HG03097 (cell line): ENCODE measurements at regions not wholly inside any gene's neighbourhood (a gene's known extent, or its start where the extent isn't known, plus 50 kb on each side); places are given as distances from the start of the nearest gene placed in this dataset.
"Not testable (repeated sequence)": the region's sequence is repeated elsewhere in the genome, so short reads cannot be mapped to it uniquely, and the experiment has no call there.

Experiments used
- ATAC-seq: cut with Tn5 transposase; IDR thresholded peaks from one replicate; pipeline ENCODE4 v1.9.1; 2021; ENCODE audit not compliant: unreplicated experiment, low FRiP score

DNA sequence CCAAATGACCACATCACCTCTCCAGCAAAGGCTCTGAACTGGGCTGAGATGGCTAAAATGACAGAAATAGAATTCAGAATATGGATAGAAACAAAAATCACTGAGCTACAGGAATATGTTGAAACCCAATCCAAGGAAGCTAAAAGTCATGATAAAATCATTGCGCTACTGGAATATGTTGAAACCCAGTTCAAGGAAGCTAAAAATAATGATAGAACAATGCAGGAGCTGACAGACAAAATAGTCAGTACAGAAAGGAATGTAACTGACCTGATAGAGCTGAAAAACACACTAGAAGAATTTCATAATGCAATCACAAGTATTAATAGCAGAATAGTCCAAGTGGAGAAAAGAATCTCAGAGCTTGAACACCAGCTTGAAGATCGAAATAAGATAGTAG, 394.9 kb upstream of the GRAMD2B start:
- no peak for ATAC-seq

DNA sequence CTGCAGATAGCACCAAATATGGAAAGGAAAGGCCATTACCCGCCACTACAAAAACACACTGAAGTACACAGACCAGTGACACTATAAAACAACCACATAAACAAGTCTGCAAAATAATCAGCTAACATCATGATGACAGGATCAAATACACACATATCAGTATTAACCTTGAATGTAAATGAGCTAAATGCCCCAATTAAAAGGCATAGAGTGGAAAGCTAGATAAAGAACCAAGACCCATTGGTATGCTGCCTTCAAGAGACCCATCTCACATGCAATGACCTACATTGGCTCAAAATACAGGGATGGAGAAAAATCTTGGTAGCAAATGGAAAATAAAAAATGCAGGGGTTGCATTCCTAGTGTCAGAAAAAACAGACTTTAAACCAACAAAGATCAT, 393.9 kb upstream of the GRAMD2B start:
- not testable (repeated sequence) for ATAC-seq

DNA sequence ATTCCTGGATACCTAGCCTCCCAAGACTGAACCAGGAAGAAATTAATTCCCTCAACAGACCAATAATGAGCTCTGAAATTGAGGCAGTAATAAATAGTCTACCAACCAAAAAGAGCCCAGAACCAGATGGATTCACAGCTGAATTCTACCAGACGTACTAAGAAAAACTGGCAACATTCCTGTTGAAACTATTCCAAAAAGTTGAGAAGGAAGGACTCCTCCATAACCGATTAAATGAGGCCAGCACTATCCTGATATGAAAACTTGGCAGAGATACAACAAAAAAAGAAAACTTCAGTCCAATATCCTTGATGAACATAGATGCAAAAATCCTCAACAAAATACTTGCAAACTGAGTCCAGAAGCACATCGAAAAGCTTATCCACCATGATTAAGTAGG, 392.5 kb upstream of the GRAMD2B start:
- no peak for ATAC-seq

DNA sequence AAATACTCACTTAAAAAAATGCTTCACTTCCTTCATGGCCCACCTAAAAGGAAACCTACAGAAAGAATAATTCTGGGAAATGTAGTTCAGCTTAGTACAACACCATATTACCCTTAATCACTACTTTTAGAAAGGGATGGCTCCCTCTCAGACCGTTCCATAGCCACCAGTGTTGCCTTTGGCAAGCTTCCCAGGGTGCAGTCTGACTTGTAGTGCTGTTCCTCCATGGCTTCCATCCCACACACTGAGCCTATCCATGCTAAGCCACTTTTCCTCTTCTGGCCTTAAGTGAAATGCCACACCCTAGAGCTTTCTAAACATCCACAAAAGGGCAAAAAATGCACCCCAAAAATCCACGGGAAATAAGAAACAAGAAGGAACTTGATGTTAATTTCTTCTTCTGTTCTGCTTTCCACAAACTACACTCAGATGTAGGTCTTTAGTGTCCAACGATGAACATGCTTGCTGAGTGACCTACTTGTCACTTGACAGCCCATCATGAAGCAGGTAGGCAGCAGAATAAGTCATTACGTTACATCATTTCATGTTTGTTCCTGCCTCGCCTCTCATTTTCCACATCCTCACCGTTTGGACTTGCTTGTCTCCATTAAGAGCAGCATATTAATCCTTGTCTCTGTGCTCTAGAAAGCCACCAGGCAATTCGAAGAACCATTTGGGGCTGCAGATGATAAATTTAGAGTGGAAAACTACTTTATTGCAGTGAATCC, 391.1 kb upstream of the GRAMD2B start:
- ATAC-seq = no peak

DNA sequence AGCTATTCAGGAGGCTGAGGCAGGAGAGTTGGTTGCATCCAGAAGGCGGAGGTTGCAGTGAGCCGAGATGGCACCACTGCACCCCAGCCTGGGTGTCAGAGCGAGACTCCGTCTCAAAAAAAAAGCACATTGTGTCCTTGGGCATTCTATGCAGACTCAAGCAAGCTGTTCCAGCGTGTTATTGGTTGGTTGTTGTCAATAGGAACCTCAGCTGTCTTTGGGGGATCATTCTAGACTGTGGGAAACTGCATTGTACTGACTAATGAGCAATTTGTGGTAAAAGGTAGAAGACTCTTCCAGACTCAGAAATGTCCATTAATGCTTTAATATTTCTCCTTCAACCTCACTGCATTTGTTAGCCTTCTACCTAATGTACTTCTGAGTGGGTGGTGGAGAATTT, 379.5 kb upstream of the GRAMD2B start:
- no peak for ATAC-seq

DNA sequence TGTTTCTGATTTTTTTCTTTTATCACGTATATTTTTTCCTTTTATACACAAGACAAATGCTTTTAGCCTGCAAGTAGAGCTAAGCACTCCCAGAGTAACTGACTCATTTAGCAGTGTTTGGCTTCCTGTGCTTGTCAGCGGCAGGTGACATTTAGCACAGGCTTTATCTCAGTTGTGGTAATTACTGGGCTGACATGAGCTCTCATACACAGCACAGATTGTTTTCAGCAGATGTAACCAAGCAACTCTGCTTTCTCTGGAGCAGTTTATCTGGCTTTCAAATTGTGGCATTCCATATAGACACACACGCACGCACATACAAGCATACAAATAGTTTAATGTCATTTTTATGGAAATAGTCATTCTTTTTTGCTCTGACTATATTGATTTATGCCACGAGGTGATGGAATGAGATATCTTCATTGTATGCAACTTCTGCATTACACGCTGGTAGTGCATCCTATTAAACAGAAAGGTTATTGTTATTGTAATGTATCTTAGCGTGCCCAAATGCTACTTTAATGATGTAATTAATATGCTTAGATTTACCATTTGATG, 379.0 kb upstream of the GRAMD2B start:
- ATAC-seq = no peak

DNA sequence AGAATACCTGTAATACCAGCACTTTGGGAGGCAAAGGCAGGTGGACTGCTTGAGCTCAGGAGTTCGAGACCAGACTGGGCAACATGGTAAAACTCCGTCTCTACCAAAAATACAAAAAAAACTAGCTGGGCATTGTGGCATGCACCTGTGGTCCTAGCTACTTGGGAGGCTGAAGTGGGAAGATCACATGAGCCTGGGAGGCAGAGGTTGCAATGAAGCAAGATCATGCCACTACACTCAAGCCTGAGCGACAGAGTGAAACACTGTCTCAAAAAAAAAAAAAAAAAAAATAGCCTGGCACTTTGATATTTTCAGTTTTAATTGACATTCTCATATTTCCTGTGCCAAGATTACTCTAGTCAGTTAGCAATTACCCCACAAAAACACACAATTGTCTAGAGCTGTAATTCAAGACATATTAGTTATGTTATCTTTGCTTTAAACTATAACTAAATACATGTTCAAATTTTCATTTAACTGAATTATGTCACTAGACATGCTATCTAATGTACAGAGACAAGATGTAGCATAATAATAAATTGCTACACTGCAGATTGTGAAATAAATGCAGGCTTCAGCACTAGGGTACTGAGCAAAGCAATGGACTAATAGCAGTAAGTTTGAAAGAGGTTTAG, 378.2 kb upstream of the GRAMD2B start:
- no peak for ATAC-seq

DNA sequence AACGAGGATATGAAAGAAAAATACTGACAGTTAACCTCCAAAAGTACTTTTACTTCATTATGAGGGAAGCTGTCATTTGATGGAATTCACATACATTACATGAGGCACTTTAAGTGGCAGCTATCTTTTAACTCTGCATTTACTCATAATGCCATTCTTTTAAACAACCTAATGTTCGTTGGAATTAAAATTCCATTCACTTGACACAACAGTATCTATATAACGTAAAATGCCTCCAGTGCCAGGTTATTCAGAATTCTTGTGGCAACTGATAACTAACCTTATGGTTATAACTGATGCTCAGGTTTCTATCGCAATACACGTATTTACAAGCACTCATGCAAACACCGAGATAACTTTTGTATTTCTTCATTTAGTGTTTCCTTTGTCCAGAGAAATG, 376.9 kb upstream of the GRAMD2B start:
- no peak for ATAC-seq

DNA sequence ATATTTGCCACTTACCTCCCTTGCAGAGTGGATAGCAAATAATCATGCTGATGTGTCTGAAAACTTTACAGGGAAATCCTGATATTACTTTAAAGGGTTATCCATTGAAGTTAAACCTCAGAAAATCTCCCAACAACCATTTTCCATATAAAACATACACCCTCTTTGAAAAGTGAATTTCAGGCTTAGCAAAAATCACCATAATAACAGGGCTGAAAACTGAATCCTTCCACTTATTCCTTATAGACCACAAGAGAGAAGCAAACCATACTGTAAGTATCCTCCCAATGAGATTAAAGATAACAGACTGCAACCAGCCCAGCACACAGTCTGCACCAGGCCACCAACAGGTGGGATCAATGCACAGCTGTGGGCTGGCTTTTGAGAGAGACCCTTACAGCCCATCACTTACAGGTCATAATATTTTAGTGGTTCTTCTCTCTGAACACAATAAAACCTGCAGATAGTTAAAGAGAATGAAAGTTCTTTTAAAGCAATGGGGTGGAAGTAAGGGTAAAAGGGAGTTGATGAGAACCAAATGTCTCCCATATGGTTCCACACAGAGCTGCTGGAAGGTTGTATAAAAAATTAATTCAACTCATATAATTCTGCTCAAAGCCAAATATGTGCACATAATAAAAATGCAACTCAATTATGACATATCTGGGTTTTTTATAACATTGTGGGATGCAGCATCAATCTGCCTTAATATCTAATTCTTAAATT, 376.2 kb upstream of the GRAMD2B start:
- no peak for ATAC-seq

DNA sequence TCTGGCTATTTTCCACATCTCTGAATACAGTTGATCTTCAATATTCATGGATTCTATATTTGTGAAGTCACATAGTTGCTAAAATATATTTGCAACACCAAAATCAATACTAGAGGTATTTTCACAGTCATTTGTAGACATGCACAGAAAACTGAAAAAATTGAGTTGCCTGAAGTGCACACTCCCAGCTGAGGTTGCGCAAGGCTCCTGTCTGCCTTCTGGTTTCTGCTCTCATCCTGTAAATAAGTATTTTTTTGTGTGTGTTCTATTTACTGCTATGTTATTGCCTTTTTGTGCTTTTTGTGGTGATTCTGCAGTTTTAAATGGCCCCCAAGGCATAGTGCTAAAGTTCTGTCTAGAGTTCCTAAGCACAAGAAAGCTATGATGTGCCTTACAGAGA, 371.1 kb upstream of the GRAMD2B start:
- ATAC-seq = no peak

DNA sequence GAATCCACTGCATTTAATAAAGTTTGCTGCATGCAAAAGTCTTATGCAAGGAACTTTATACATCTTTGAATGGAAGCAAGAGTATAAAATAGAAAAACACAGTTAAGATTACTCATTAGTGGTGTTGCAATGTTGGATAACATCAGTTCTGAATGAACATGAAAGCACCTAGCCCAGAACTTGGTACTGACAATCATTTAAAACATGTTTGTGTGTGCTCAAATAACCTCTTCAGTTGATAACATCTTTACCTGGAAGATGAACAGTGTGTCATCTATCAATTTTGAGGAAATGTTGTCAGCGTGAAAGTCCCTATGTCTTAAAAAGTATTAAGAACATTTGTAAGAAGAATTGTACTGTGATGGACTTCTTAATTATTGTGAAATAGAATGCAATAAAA, 370.4 kb upstream of the GRAMD2B start:
- ATAC-seq = no peak

DNA sequence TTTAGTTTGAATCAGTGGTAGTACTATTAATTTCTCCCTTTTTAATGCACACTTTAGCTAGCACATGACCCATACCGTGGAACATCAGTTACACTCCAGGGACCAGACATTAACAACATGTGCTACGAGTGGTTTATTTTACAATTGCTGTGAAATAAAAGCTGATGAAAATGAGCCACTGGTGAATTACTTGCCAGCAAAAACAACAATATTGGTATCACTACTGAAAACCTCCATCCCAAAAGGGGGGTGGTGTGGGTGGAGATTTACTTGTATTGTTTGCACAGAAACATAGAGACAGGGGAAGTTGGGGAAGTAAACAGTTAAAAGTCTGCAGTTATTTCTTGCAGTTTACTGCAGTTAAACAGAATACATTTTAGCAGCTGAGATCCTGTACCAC, 369.6 kb upstream of the GRAMD2B start:
- ATAC-seq = no peak

DNA sequence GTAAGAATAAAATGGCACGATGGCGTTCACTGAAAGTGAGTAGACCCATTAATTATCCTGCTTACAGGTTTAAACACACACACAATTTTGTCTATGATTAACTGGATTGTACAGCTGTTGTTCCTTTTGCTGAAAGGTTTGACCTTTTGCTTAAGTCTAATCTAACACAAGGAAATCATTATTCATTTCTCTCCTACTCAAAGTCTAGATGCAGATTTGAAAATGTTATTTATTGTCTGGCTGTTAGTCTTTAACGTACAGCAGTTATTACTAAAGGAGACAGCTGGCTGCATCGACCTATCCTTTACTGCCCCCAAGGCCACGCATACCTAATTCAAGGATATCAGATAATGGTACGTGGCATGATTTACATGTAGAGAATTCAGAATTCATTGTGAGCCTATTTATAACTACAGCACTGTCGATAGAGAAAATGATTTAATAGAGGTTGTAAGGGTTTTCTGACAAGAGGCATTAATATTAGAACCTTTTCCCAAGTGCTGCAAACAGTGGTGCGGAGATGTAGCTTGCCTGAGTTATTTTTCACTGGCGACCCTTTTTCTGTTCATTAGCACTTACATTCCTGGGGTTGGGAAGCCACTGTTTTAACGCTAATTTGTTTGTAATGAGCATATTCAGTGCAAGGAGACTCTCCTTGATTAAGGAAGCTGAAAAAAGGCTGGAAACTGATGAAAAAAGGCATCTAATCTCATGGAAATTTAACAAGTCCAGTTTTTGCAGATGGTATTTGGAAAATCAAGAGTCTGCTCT, 368.4 kb upstream of the GRAMD2B start:
- no peak for ATAC-seq

DNA sequence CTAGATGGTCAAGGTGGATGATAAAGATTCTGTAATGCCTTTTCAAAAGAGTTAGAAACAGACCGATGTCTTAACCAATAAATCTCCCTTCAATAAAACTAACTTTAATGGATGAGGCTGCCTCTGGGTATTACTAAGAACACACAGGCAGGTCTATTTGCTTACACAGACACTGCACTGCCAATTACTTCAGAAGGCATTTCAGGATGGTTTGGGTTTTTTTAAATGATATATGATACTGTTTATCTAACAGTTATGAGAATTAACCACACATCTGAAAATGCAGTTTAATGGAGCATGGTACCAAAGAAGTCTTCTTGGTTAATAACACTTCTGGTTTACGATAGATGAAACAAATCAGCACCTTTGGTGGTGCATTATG, 367.9 kb upstream of the GRAMD2B start:
- no peak for ATAC-seq

DNA sequence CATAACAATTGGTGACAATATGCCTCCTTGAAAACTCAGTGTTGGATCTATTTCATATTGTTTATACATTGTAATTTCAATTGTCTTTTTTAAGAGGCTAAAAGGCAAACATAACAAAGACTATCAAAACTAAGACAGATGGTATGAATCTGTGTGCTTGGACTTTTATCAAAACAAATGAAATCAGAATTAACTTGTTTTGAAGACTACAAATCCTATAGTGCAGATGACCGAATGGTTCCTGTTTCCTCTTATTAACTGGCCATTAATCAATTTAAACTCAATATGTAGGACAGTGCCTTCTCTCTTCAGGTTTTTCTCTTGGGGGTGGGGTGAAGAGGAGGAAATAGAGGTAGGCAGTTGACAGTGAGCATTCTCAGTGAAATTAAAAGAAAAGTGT, 366.9 kb upstream of the GRAMD2B start:
- ATAC-seq = no peak

DNA sequence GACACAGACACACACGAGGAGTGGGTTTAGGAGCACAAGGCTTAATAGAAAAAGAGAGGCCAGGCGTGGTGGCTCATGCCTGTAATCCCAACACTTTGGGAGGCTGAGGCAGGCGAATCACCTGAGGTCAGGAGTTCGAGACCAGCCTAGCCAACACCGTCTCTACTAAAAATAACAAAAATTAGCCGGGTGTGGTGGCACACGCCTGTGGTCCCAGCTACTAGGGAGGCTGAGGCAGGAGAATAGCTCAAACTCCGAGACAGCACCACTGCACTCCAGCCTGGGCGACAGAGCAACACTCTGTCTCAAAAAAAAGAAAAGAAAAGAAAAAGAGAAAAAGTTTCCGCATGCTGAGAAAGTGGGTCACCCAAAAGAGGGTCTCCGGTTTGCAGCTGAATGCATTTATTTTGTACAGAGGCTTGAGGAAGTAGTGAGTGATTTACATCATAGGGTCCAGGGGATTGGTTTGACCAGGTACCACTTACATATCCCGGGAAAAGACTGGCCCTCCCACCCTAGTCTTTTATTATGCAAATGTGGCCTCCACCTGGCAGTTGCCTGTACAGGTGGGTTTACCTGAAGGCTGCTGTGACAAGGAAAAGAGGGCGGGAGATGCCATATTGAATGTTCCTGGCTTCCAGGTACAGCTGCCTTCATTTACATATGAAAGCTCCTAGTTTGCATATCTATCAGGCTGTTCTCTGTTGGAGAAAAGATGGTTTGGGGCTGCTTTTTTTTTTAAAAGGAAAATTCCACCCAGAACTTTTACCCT, 366.2 kb upstream of the GRAMD2B start:
- ATAC-seq = no peak

DNA sequence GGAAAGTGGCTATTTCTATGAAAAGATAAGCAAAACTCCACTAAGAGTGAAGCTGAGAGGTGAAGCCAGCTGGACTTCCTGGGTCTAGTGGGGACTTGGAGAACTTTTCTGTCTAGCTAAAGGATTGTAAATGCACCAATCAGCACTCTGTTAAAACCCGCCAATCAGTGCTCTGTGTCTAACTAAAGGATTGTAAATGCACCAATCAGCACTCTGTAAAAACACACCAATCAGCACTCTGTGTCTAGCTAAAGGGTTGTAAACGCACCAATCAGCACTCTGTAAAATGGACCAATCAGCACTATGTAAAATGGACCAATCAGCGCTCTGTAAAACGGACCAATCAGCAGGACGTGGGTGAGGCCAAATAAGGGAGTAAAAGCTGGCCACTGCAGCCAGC, 364.8 kb upstream of the GRAMD2B start:
- ATAC-seq = not testable (repeated sequence)

DNA sequence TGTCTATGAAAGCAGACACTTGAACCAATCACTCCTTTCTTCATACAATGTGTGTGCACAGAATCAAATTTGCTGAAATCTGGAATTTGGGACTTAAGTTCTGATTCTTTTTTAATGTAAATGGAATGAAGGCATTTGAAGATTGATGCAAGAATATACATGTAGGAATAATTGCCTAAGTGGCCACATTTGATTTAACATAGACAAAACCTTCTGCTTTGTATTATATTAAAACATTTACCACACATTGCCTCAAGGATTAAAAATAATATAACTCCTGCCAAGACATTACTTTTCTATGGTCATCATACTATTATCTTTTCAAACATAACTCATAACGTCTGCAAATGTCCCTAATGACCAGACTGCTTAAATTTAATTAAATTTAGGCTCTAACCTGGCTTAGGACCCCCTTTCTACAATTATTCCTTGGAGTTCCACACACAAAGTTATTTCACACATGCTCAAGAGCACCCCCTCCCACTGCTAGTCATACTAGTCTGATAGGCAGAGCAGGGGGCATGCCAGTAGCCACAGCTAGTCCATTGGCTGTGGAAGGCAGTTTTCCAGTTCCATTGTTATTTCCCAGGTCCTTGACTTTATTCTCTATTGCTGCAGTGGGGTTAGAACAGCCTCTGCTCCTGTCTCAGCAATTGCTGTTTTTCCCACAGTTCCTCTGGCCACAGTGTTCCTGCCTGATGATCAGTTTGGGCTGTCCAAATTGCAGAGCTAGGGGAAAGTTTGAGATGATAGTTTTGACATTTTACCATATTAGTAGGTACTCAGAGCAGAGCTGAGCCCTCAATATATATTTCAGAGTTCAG, 360.6 kb upstream of the GRAMD2B start:
- ATAC-seq = no peak

DNA sequence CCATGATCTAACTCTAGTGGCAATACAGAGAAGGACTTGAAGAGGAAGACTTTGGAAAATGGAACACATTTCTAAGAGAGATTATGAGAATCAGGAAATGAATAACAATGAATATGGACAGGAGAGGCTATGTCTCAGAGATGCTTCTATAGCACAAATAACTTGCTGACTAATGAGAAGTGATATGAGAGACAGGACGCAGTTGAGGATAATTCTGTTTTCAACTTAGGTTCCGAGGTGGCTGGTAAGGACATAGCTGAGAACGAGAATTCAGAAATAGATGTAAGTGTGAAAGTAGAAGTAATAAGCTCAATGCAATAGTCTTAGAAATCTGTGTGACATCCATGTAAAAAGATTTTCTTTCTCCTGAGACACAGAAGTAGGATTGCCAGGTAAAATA, 358.1 kb upstream of the GRAMD2B start:
- no peak for ATAC-seq
